Calu3 (cell line): ENCODE measurements at regions not wholly inside any gene's neighbourhood (a gene's known extent, or its start where the extent isn't known, plus 50 kb on each side); places are given as distances from the start of the nearest gene placed in this dataset.
"Not testable (repeated sequence)": the region's sequence is repeated elsewhere in the genome, so short reads cannot be mapped to it uniquely, and the experiment has no call there.

Experiments
- BruUV-seq: library from RNA; stranded (reverse); fragments of 400-500 nt; replicated peaks from 2 replicates; lab custom pipeline; 2021; lab: Mats Ljungman, UMichigan
- CTCF ChIA-PET: fragments of 300-600 bp; sonication (Branson Sonifier 250); formaldehyde crosslinking; loops from one replicate; lab custom pipeline; 2022; ENCODE audit warnings: antibody characterized with exemption; lab: Charles Lee
- DNase-seq: peaks from one replicate; pipeline ENCODE4 v3.0.0; 2022
- H3K27ac Mint-ChIP-seq: one replicate; pipeline ENCODE4 v1.8.0; 2022; ENCODE audit warnings: mixed read lengths; ENCODE audit not compliant: unreplicated experiment
- H3K27me3 Mint-ChIP-seq: one replicate; pipeline ENCODE4 v1.8.0; 2022; ENCODE audit warnings: mixed read lengths; ENCODE audit not compliant: unreplicated experiment
- H3K36me3 Mint-ChIP-seq: one replicate; pipeline ENCODE4 v1.8.0; 2022; ENCODE audit warnings: mild to moderate bottlenecking, moderate library complexity, mixed read lengths; ENCODE audit not compliant: insufficient read depth, unreplicated experiment
- H3K4me1 Mint-ChIP-seq: one replicate; pipeline ENCODE4 v1.8.0; 2022; ENCODE audit warnings: mild to moderate bottlenecking, low read depth, mixed read lengths; ENCODE audit not compliant: unreplicated experiment
- H3K4me3 Mint-ChIP-seq: one replicate; pipeline ENCODE4 v1.8.0; 2022; ENCODE audit warnings: mild to moderate bottlenecking, low read depth, moderate library complexity, mixed read lengths; ENCODE audit not compliant: unreplicated experiment
- H3K9me3 Mint-ChIP-seq: one replicate; pipeline ENCODE4 v1.8.0; 2022; ENCODE audit warnings: low read depth, mixed read lengths; ENCODE audit not compliant: unreplicated experiment
- CTCF ChIP-seq: fragments of 200-600 bp; IDR thresholded peaks from one replicate; pipeline ENCODE4 v1.8.0; 2022; ENCODE audit warnings: antibody characterized with exemption; ENCODE audit not compliant: unreplicated experiment
- intact Hi-C: fragments of 100-400 bp; cut with micrococcal nuclease; formaldehyde crosslinking; loops from one replicate; pipeline ENCODE4 v1.10.0; 2022; ENCODE audit not compliant: unreplicated experiment

- peaks cover 4% of the 10 kb centered on the region for H3K9me3 Mint-ChIP-seq
- no TSS peak for BruUV-seq
- H3K27ac Mint-ChIP-seq: no peak overlapping the region
- CTCF ChIA-PET: no interaction called here
- no peaks in the 10 kb centered on the region for H3K4me1 Mint-ChIP-seq
- intact Hi-C loops: no loop called here
- no peak overlapping the region for H3K4me3 Mint-ChIP-seq
- H3K36me3 Mint-ChIP-seq: no peaks in the 10 kb centered on the region
- no peaks in the 10 kb centered on the region for H3K27me3 Mint-ChIP-seq
- no peak for TF ChIP-seq CTCF
- DNase-seq: no peak
Measured at GRCh38 chr6:26743941-26744699, 84.6 kb upstream of the ZNF322 start.

- DNase-seq, BruUV-seq, H3K27ac Mint-ChIP-seq, H3K9me3 Mint-ChIP-seq, H3K36me3 Mint-ChIP-seq, H3K4me1 Mint-ChIP-seq, H3K4me3 Mint-ChIP-seq, CTCF ChIA-PET, intact Hi-C loops, H3K27me3 Mint-ChIP-seq: not testable (repeated sequence)
Measured at GRCh38 chr6:26744837-26745282, 85.3 kb upstream of the ZNF322 start.

DNA sequence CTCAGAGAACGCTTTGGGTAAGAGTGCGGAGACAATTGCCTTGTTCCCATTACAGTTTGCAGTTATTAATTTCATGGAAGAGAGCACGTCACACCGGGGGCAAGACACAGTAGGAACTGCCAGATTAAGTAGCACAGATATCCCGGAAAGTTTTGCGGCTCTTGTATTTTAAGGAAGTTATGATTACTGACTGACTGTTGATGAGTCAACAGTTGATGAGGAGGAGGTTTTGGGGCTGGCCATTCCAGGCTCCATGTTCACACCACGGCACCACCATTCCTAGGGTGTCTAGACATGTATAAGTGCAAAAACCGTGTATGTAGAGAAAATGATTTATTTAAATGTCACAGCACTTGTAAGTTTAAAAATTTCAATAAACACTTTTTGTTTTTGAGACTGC, 86.4 kb upstream of the ZNF322 start:
- CTCF ChIA-PET, BruUV-seq, H3K36me3 Mint-ChIP-seq, H3K27me3 Mint-ChIP-seq, H3K27ac Mint-ChIP-seq, intact Hi-C loops, H3K4me3 Mint-ChIP-seq, DNase-seq, H3K4me1 Mint-ChIP-seq, H3K9me3 Mint-ChIP-seq: not testable (repeated sequence)

- H3K27ac Mint-ChIP-seq, H3K36me3 Mint-ChIP-seq, H3K9me3 Mint-ChIP-seq, DNase-seq, BruUV-seq, CTCF ChIA-PET, H3K4me3 Mint-ChIP-seq, intact Hi-C loops, H3K27me3 Mint-ChIP-seq, H3K4me1 Mint-ChIP-seq: not testable (repeated sequence)
Measured at GRCh38 chr6:26749126-26749758, 89.7 kb upstream of the ZNF322 start.

DNA sequence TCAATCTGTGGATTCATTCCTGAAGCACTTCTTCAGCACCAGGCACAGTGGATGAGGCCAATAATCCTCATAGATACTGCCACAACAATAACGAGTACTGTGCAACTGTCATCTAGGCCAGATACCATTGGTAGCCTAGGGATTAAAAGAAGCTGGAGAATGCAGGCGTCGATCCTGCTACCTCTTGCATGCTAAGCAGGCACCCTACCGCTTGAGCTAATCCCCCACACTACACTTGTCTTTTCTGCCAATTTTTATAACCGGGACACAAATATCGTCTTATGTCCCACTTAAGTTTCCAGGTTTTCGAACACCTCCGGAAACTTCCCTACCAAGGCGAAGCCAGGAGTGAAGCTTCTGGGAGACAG, 90.2 kb upstream of the ZNF322 start:
- intact Hi-C loops, H3K4me1 Mint-ChIP-seq, H3K27ac Mint-ChIP-seq, H3K9me3 Mint-ChIP-seq, H3K27me3 Mint-ChIP-seq, H3K4me3 Mint-ChIP-seq, DNase-seq, H3K36me3 Mint-ChIP-seq, BruUV-seq, CTCF ChIA-PET: not testable (repeated sequence)

GRCh38 chr6:26754212-26754611, 94.7 kb upstream of the ZNF322 start:
- intact Hi-C loops: no loop called here
- H3K27ac Mint-ChIP-seq: no peak overlapping the region
- H3K9me3 Mint-ChIP-seq: no peaks in the 10 kb centered on the region
- no peak for TF ChIP-seq CTCF
- DNase-seq: no peak
- no peaks in the 10 kb centered on the region for H3K36me3 Mint-ChIP-seq
- H3K4me3 Mint-ChIP-seq: no peak overlapping the region
- BruUV-seq: no TSS peak
- H3K4me1 Mint-ChIP-seq: no peaks in the 10 kb centered on the region
- CTCF ChIA-PET: no interaction called here
- no peaks in the 10 kb centered on the region for H3K27me3 Mint-ChIP-seq

DNA sequence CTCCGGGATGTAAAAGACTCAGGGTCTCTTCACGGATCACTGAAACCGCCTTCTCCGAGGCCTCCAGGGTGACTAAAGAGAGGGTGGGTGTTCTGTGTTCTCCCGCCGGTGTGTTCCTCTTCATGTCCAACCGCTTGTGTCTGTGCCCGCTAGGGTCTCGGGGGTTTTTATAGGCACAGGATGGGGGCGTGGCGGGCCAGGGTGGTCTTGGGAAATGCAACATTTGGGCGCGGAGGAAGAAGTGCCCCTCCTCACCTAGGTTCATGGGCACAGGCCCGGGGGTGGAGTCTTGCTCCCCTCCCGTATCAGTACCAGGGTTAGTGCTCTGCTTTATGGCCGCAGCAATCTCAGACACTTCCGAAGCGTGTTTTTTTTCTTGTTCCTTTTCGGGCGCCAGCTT, 95.3 kb upstream of the ZNF322 start:
- H3K9me3 Mint-ChIP-seq, H3K4me1 Mint-ChIP-seq, H3K36me3 Mint-ChIP-seq, intact Hi-C loops, BruUV-seq, DNase-seq, H3K27ac Mint-ChIP-seq, CTCF ChIA-PET, H3K27me3 Mint-ChIP-seq, H3K4me3 Mint-ChIP-seq: not testable (repeated sequence)

DNA sequence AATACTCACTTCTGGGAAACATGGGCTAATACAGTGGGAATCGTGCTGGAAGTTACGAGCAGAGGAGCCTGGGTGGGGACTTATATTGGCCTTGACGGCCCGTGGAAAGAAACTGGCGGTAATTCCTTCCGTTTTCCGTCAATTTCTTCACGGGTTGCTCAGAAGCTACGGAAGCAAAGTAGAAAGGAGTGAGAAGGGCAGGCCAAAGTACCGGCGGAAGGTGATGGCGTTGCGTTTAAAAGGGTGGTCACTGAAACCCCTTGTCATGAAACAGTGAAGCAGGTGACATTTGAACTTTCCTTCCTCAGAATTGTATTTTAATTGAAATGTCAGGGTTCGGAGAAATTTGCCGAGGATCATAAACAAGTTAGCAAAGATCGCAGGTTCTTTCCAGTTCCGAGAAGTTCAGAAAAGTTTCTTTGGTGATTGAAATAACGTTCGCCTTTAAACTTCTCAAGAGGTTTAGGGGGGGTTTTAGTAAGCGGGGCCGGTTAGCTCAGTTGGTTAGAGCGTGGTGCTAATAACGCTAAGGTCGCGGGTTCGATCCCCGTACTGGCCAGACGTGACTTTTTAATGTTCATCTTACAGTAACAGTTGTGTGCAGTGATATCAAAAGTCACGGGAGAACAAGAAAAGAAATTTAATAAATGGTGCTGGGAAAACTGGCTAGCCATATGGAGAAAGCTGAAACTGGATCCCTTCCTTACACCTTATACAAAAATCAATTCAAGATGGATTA, 96.7 kb upstream of the ZNF322 start:
- CTCF ChIA-PET, H3K9me3 Mint-ChIP-seq, BruUV-seq, H3K4me1 Mint-ChIP-seq, H3K27me3 Mint-ChIP-seq, H3K4me3 Mint-ChIP-seq, intact Hi-C loops, DNase-seq, H3K27ac Mint-ChIP-seq, H3K36me3 Mint-ChIP-seq: not testable (repeated sequence)
